Skeletal muscle satellite cell (primary cell): ENCODE measurements at regions not wholly inside any gene's neighbourhood (a gene's known extent, or its start where the extent isn't known, plus 50 kb on each side); places are given as distances from the start of the nearest gene placed in this dataset.

ENCODE experiments used
- H3K27me3 ChIP-seq: 2 replicates; pipeline ENCODE4 v1.7.0; 2013; ENCODE audit warnings: low read length; ENCODE audit not compliant: control insufficient read depth, insufficient read depth
- H3K36me3 ChIP-seq: 2 replicates; pipeline ENCODE4 v1.7.0; 2013; ENCODE audit warnings: mild to moderate bottlenecking, control low read depth, low read length; ENCODE audit not compliant: insufficient read depth
- H3K4me1 ChIP-seq: 2 replicates; pipeline ENCODE4 v1.7.0; 2013; ENCODE audit warnings: low read length; ENCODE audit not compliant: control insufficient read depth, insufficient read depth
- H3K4me2 ChIP-seq: 2 replicates; pipeline ENCODE4 v1.7.0; 2013; ENCODE audit warnings: mild to moderate bottlenecking, low read length
- H3K4me3 ChIP-seq: 2 replicates; pipeline ENCODE4 v1.7.0; 2013; ENCODE audit warnings: low read length
- H3K9ac ChIP-seq: 2 replicates; pipeline ENCODE4 v1.7.0; 2013; ENCODE audit warnings: mild to moderate bottlenecking, low read depth, low read length, moderate library complexity
- H3K9me3 ChIP-seq: replicated peaks from 2 replicates; pipeline ENCODE4 v1.7.0; 2013; ENCODE audit warnings: mild to moderate bottlenecking, control low read depth, low read length

DNA sequence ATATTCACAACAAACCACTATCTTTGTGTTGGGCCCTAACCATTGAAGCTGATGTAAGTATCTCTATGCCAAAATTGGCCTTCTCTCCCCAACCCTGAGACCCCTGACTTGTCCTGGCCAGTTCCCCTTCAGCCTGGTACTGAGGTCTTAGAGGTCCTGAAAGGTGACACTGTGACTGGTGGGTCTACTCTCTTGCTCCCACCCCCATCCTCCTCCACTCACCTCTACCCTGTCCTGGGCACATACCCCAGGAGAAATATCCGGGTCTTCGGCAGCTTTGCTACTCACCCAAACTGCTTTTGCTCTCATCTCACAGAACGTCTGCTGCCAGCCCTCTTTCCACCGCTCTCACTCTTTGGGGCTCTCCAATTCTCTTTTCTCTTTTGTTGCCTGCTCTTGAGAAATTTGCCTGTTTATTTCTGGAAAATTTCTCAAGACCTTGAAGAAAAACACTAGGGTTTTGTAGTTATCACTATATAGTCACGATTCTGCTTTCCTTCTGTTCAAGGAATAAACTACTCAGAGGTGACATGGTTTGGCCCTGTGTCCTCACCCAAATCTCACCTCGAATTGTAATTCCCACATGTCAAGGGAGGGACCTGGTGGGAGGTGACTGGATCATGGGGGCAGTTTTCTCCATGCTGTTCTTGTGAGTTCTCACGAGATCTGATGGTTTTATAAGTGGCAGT, 133.8 kb upstream of the PKDCC start:
- Histone ChIP-seq H3K4me3 (no peak overlapping the region), H3K27me3 (peaks cover 9% of the 10 kb centered on the region), H3K9me3 (no peaks in the 10 kb centered on the region), H3K4me1 (peaks cover 2% of the 10 kb centered on the region), H3K36me3 (no peaks in the 10 kb centered on the region), H3K4me2 (no peak overlapping the region), H3K9ac (no peak overlapping the region)

DNA sequence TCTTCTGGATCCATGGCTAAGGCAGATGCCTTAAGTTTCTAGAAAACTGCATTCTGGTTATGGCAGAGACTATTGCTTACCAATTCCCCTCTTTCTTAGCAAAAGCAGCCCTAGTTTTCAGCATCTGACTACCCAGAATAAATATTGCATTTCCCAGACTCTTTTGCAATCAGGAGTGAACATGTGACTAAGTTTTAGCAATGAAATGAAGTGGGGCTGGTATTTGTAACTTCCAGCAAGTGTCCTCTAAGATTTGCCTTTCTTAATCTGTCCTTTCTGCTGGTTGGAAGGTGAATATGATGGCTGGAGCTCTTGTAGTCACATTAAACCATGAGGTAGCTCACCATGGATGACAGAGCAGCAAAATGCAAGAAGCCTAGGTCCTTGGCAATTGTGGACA, 132.9 kb upstream of the PKDCC start:
- Histone ChIP-seq H3K4me1 (no peaks in the 10 kb centered on the region), H3K27me3 (peaks cover 9% of the 10 kb centered on the region), H3K9me3 (no peaks in the 10 kb centered on the region)

GRCh38 chr2:41916177-41916576, 131.6 kb upstream of the PKDCC start:
- Histone ChIP-seq H3K4me2 (no peak overlapping the region), H3K9ac (no peak overlapping the region), H3K9me3 (no peaks in the 10 kb centered on the region), H3K4me1 (no peaks in the 10 kb centered on the region), H3K4me3 (no peak overlapping the region), H3K27me3 (peaks cover 9% of the 10 kb centered on the region), H3K36me3 (no peaks in the 10 kb centered on the region)

More for the DNA sequence above, 132.9 kb upstream of the PKDCC start:
- no peaks in the 10 kb centered on the region for H3K36me3 ChIP-seq
- no peak overlapping the region for H3K9ac ChIP-seq
- H3K4me3 ChIP-seq = no peak overlapping the region
- no peak overlapping the region for H3K4me2 ChIP-seq

DNA sequence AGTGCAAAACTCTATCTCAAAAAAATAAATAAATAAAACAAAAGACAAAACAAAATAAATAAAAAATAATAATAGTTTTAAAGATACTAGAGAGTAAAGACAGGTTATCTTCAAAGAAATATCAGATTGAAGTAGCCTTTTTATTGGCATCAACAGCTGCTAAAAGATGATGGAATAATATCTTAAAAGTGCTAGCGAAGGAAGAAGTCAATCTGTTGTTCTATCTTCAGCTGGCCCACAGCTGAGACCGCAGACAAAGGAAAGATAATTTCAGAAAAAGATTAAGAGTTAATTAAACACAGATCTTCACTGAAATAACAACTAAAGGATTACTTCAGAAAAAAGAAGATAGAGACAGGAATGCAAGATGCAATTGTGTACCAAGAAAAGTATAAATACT, 130.2 kb upstream of the PKDCC start:
- Histone ChIP-seq H3K4me1 (no peaks in the 10 kb centered on the region), H3K9ac (no peak overlapping the region), H3K36me3 (no peaks in the 10 kb centered on the region), H3K4me2 (no peak overlapping the region), H3K9me3 (no peaks in the 10 kb centered on the region), H3K4me3 (no peak overlapping the region), H3K27me3 (peaks cover 14% of the 10 kb centered on the region)

DNA sequence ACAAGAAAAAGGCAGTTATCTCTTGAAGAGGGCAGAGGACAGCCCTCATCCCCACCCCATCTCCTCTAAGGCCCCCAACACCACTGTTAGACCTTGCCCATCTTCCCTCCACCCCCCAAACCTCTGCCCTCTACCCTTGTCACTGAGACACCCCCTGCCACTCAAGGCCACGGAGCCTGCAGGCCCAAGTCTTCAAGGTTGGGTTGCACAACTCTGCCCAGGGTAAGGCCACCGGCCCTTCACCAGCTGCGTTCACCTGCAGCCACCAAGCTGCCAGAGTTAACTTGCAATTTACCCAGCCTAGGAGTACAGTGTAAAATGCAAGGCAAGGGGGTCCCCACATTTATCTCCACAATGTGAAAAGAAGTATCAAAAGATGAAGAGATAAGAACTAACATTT, 128.7 kb upstream of the PKDCC start:
- Histone ChIP-seq H3K4me3 (no peak overlapping the region), H3K36me3 (no peaks in the 10 kb centered on the region), H3K4me1 (no peaks in the 10 kb centered on the region), H3K9me3 (no peaks in the 10 kb centered on the region), H3K27me3 (peaks cover 11% of the 10 kb centered on the region), H3K9ac (no peak overlapping the region), H3K4me2 (no peak overlapping the region)

GRCh38 chr2:41920181-41920580, 127.6 kb upstream of the PKDCC start:
- H3K36me3 ChIP-seq = no peaks in the 10 kb centered on the region
- H3K9me3 ChIP-seq = no peaks in the 10 kb centered on the region
- no peak overlapping the region for H3K4me2 ChIP-seq
- H3K4me3 ChIP-seq = no peak overlapping the region
- no peak overlapping the region for H3K9ac ChIP-seq
- no peaks in the 10 kb centered on the region for H3K4me1 ChIP-seq
- peaks cover 11% of the 10 kb centered on the region for H3K27me3 ChIP-seq

- peaks cover 11% of the 10 kb centered on the region for H3K27me3 ChIP-seq
- H3K4me2 ChIP-seq = no peak overlapping the region
- no peak overlapping the region for H3K4me3 ChIP-seq
- no peaks in the 10 kb centered on the region for H3K9me3 ChIP-seq
- no peak overlapping the region for H3K9ac ChIP-seq
- H3K4me1 ChIP-seq = no peaks in the 10 kb centered on the region
- no peaks in the 10 kb centered on the region for H3K36me3 ChIP-seq
These were observed 127.0 kb upstream of the PKDCC start for GRCh38 chr2:41920812-41921211.

DNA sequence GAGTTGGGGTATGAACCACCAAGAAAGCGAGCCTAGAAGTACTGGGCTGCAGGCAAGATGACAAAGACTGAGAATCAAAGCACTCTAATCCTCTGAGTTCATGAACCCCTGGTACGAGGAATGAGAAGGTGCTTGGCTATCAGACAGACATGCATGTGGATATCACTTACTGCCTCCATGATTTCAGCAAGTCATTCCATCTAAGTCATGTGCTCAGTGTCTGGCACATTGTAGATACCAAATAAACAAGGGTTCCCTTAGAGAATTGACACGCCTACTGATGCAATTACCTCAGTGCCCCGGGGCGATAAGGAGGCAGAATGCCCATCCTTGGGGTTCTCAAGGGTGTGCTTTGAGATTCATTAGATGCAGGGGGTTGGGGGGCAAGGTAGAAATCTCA, 125.6 kb upstream of the PKDCC start:
- Histone ChIP-seq H3K4me2 (no peak overlapping the region), H3K27me3 (peaks cover 11% of the 10 kb centered on the region), H3K9ac (no peak overlapping the region), H3K9me3 (no peaks in the 10 kb centered on the region), H3K4me3 (no peak overlapping the region), H3K36me3 (no peaks in the 10 kb centered on the region), H3K4me1 (peaks cover 12% of the 10 kb centered on the region)

GRCh38 chr2:41923156-41923786, 124.5 kb upstream of the PKDCC start:
- no peak overlapping the region for H3K9ac ChIP-seq
- no peak overlapping the region for H3K4me2 ChIP-seq
- no peaks in the 10 kb centered on the region for H3K36me3 ChIP-seq
- peaks cover 16% of the 10 kb centered on the region for H3K4me1 ChIP-seq
- no peak overlapping the region for H3K4me3 ChIP-seq
- no peaks in the 10 kb centered on the region for H3K9me3 ChIP-seq
- H3K27me3 ChIP-seq = peaks cover 8% of the 10 kb centered on the region

GRCh38 chr2:41924024-41924423, 123.8 kb upstream of the PKDCC start:
- no peak overlapping the region for H3K4me3 ChIP-seq
- peaks cover 22% of the 10 kb centered on the region for H3K4me1 ChIP-seq
- H3K9ac ChIP-seq = no peak overlapping the region

DNA sequence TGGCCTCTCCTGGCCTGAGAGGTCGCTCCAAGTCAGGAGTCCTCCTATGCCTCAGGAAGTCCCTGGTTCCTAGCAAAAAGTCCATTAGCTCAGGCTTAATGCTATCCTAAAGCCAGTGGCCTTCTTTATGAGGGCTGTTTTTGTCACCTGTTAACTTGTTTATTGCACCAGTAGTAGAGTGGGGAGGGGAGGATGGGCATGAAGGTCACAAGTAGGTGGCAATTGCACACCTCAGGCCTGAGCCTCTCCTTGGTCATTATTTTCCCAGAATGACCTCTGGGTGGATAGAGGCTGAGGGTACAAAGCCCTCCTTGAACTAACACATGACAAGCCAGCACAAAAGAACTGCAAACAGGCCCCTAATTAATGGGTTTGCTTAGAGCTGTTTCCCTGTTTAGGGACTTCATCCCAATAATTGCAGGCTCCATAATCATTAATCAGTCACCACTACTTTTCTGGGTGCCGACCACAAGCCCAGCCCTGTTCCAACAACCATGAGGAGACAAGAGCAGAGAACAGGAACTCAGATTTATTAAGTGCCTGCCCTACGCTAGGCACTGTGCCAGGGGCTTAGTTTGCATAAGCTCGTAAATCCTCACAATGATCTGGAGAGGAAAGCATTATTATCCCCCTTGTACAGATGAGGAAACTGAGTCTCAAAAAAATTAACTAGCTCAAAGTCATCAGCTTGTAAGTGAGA, 123.0 kb upstream of the PKDCC start:
- Histone ChIP-seq H3K4me1 (peaks cover 22% of the 10 kb centered on the region), H3K4me3 (no peak overlapping the region), H3K4me2 (no peak overlapping the region), H3K36me3 (no peaks in the 10 kb centered on the region), H3K9ac (no peak overlapping the region), H3K9me3 (no peaks in the 10 kb centered on the region), H3K27me3 (peaks cover 8% of the 10 kb centered on the region)

More at GRCh38 chr2:41924024-41924423, 123.8 kb upstream of the PKDCC start:
- Histone ChIP-seq H3K9me3 (no peaks in the 10 kb centered on the region), H3K27me3 (peaks cover 8% of the 10 kb centered on the region), H3K36me3 (no peaks in the 10 kb centered on the region), H3K4me2 (no peak overlapping the region)
